Thyroid gland (tissue), 4 donors: ENCODE measurements at regions not wholly inside any gene's neighbourhood (a gene's known extent, or its start where the extent isn't known, plus 50 kb on each side); places are given as distances from the start of the nearest gene placed in this dataset.
"Not testable (repeated sequence)": the region's sequence is repeated elsewhere in the genome, so short reads cannot be mapped to it uniquely, and the experiment has no call there.

Source experiments
- DNase-seq, 2 donors: peaks; one replicate each; pipeline ENCODE4 v3.0.0-alpha.2; 2019
- H3K27ac ChIP-seq, 3 donors: fragments of 200-600 bp; sonication (generic); 1 replicate in 2 of 3; 2 replicates in 1 of 3; pipeline ENCODE4 v1.5.1; 2016 to 2019; ENCODE audit warnings: mild to moderate bottlenecking in 1 of 3, moderate library complexity in 1 of 3
- H3K27me3 ChIP-seq: fragments of 200-600 bp; sonication (generic); one replicate; pipeline ENCODE4 v1.5.1; 2019
- H3K36me3 ChIP-seq, 2 donors: fragments of 200-600 bp; sonication (generic); one replicate each; pipeline ENCODE4 v1.5.1; 2016 to 2019
- H3K4me1 ChIP-seq, 2 donors: fragments of 200-600 bp; sonication (generic); one replicate each; pipeline ENCODE4 v1.5.1; 2017 to 2019
- H3K4me3 ChIP-seq, 3 donors: fragments of 200-600 bp; sonication (generic); replicated peaks in 1 of 3; 1 replicate in 2 of 3; 2 replicates in 1 of 3; pipeline ENCODE4 v1.5.1; 2016; ENCODE audit warnings: mild to moderate bottlenecking in 1 of 3
- H3K9me3 ChIP-seq: fragments of 200-600 bp; sonication (generic); one replicate; pipeline ENCODE4 v1.5.1; 2017
- POLR2A ChIP-seq, 2 donors: fragments of 450-650 bp; IDR thresholded peaks; one replicate each; pipeline ENCODE4 v1.6.1; 2017; ENCODE audit warnings: antibody characterized with exemption in 2 of 2, mild to moderate bottlenecking in 2 of 2, moderate library complexity in 1 of 2
- WGBS, 2 donors: methylation state at CpG; one replicate each; pipeline ENCODE4 v1.1.5; 2017; 5-methylcytosine and 5-hydroxymethylcytosine counted together
- intact Hi-C: fragments of 100-400 bp; cut with DNase I; formaldehyde crosslinking; loops from one replicate; pipeline ENCODE4 v1.15.1; 2023
- TF ChIP-seq, protein P1 (sequence below), 6 experiments: fragments of 200-600 bp in 3 of 6; fragments of 450-650 bp in 3 of 6; sonication (generic) in 3 of 6; IDR thresholded peaks; one replicate each; pipeline ENCODE4 v1.5.1; 2016 to 2019; ENCODE audit warnings: antibody characterized with exemption in 6 of 6, mild to moderate bottlenecking in 2 of 6, inconsistent platforms in 1 of 6, moderate library complexity in 1 of 6

DNA sequence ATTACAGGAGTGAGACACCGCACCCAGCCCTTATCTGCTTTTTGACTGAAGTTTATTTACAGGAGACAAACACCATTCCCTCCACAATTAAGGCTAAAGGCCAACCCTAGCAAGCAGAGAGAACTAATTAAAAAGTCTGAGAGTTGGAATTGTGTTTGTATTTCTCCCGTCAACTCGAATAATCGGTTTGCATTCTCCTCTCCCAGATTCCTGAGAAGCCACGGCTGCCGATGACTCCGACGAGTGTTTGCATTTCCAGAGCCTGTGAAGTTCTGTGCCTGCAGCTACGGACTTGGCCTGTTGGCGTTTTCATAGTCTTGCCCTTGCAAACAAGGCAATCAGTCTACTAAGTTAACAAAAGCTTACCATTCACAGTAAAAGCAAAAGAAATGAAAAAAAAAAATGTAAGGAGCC is 73.2 kb upstream of the NUP50 start:
- WGBS, 2 donors: 16 to 17% methylated on average over 10 of the region's 10 CpGs
- Histone ChIP-seq H3K4me1 (no peaks in the 10 kb centered on the region), H3K27ac (no peak overlapping the region), H3K4me3 (no peak overlapping the region), H3K27me3 (no peaks in the 10 kb centered on the region), H3K36me3 (no peaks in the 10 kb centered on the region), H3K9me3 (no peaks in the 10 kb centered on the region)
- intact Hi-C loops: no loop called here
- no peak for TF ChIP-seq POLR2A (IDR thresholded peaks at IDR 0.05)
- TF ChIP-seq, protein P1, sequence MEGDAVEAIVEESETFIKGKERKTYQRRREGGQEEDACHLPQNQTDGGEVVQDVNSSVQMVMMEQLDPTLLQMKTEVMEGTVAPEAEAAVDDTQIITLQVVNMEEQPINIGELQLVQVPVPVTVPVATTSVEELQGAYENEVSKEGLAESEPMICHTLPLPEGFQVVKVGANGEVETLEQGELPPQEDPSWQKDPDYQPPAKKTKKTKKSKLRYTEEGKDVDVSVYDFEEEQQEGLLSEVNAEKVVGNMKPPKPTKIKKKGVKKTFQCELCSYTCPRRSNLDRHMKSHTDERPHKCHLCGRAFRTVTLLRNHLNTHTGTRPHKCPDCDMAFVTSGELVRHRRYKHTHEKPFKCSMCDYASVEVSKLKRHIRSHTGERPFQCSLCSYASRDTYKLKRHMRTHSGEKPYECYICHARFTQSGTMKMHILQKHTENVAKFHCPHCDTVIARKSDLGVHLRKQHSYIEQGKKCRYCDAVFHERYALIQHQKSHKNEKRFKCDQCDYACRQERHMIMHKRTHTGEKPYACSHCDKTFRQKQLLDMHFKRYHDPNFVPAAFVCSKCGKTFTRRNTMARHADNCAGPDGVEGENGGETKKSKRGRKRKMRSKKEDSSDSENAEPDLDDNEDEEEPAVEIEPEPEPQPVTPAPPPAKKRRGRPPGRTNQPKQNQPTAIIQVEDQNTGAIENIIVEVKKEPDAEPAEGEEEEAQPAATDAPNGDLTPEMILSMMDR (IDR thresholded peaks at IDR 0.05): no peak
- no peak for DNase-seq

DNA sequence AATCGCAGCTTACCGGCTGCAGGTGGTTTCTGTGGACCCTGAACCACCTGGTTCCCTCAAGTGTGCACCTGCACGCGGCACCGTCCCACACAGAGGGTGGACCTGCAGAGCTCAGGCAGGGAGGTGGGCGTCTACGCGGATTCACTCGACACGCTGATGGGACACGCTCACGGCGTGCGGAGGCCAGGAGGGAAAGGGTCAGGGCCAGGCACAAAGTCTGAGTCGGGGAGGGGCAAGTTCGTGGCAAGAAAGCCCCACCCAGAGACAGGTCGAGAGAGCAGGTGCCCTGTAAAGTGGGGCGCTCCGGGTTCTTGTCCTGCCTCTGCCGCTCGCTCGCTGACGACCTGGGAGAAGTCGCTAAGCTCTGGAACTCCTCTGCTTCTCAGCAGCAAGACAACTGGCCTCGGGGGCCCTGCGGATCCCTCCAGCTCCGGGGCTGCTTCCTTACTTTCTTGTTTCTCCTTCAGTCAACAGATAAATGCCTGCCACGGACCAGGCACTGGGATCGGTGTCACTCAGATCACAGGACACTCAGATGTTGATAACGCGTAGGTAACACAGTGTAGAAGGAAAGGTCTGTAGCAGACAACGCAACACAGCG is 72.4 kb upstream of the NUP50 start:
- intact Hi-C loops: no loop called here
- no peaks in the 10 kb centered on the region for H3K27me3 ChIP-seq

DNA sequence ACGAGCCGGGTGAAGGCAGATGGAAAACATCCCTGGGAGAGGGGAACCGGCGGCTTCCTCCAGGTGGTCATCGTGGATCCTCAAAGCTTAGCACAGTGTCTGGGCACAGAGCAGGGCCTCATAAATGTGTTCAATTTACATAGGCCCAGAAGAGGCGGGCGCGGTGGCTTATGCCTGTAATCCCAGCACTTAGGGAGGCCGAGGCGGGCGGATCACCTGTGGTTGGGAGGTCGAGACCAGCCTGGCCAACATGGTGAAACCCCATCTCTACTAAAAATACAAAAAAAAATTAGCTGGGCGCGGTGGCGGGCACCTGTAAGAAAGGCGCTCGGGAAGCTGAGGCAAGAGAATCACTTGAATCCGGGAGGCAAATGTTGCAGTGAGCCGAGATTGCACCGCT is 71.8 kb upstream of the NUP50 start:
- DNase-seq, H3K9me3 ChIP-seq, H3K4me3 ChIP-seq, H3K27ac ChIP-seq, H3K36me3 ChIP-seq, H3K27me3 ChIP-seq, H3K4me1 ChIP-seq, intact Hi-C loops: not testable (repeated sequence)
- 93% methylated on average over 20 of the region's 20 CpGs for WGBS, 2 donors

More for the DNA sequence above, 72.4 kb upstream of the NUP50 start:
- DNase-seq: no peak
- H3K4me3 ChIP-seq: no peak overlapping the region
- no peaks in the 10 kb centered on the region for H3K4me1 ChIP-seq
- no peaks in the 10 kb centered on the region for H3K36me3 ChIP-seq
- TF ChIP-seq POLR2A (IDR thresholded peaks at IDR 0.05): no peak
- TF ChIP-seq, protein P1 (IDR thresholded peaks at IDR 0.05): no peak
- H3K9me3 ChIP-seq: no peaks in the 10 kb centered on the region
- no peak overlapping the region for H3K27ac ChIP-seq
- 50 to 64% methylated on average over 25 to 33 of the region's 33 CpGs for WGBS, 2 donors

DNA sequence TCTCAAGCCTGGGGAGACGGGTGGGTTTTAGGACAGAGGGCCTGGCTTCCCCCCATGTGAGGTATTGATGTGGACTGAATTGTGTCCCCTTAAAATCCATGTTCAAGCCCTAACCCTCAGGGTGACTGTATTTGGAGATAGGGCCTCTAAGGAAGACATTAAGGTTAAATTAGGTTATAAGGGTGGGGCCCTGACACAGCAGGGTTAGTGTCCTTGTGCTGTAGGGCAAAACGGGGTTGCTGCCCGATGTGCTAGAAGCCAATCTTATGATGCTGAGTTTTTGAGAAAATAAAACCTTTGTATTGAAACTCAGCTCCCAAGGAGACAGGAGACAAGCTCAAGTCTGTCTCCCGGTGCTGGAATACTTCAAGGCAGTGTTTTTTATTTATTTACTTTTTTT is 71.1 kb upstream of the NUP50 start:
- Histone ChIP-seq H3K4me3 (no peak overlapping the region), H3K9me3 (no peaks in the 10 kb centered on the region), H3K27ac (no peak overlapping the region), H3K4me1 (no peaks in the 10 kb centered on the region), H3K36me3 (no peaks in the 10 kb centered on the region), H3K27me3 (no peaks in the 10 kb centered on the region)
- no peak for DNase-seq
- TF ChIP-seq, protein P1 (IDR thresholded peaks at IDR 0.05): no peak
- TF ChIP-seq POLR2A (IDR thresholded peaks at IDR 0.05): no peak
- intact Hi-C loops: no loop called here
- 94 to 96% methylated on average over 4 of the region's 4 CpGs for WGBS, 2 donors

DNA sequence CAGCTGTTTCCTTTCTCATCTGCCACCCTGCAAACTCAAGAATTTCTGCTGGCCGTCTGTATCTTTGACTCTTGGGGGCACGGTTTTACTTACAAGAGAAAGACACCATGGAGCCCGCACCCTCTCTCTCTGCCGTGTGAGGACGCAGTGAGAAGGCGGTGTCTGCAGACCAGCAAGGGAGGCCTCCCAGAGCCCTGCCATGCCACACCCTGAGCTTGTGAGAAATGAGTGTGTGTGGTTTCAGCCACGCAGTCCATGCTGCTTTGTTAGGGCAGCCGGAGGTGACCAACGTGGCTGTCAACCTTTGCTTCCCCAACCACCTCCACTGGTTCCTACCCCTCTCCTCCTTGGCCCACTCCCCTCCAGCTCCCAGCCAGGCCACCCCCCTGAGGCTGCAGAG is 70.1 kb upstream of the NUP50 start:
- Histone ChIP-seq H3K27me3 (no peaks in the 10 kb centered on the region), H3K36me3 (no peaks in the 10 kb centered on the region), H3K9me3 (no peaks in the 10 kb centered on the region), H3K4me1 (no peaks in the 10 kb centered on the region), H3K27ac (no peak overlapping the region), H3K4me3 (no peak overlapping the region)
- no peak for TF ChIP-seq POLR2A (IDR thresholded peaks at IDR 0.05)
- TF ChIP-seq, protein P1 (IDR thresholded peaks at IDR 0.05): no peak
- intact Hi-C loops: no loop called here
- WGBS, 2 donors: 74 to 82% methylated on average over 9 of the region's 9 CpGs
- DNase-seq: no peak
